Vagina (tissue), 2 donors: ENCODE measurements at regions not wholly inside any gene's neighbourhood (a gene's known extent, or its start where the extent isn't known, plus 50 kb on each side); places are given as distances from the start of the nearest gene placed in this dataset.
A peak's percentile ranks its signal among the peaks of the same experiment; 100 is the strongest.

Experiments
- DNase-seq, 2 donors: peaks; one replicate each; pipeline ENCODE4 v3.0.0-alpha.2; 2017; ENCODE audit errors: extremely low spot score in 2 of 2
- H3K27ac ChIP-seq: fragments of 200-600 bp; sonication (generic); one replicate; pipeline ENCODE4 v1.5.1; 2019
- H3K27me3 ChIP-seq: fragments of 200-600 bp; sonication (generic); one replicate; pipeline ENCODE4 v1.5.1; 2019
- H3K36me3 ChIP-seq, 2 donors: fragments of 200-600 bp; sonication (generic); one replicate each; pipeline ENCODE4 v1.5.1; 2017 to 2019
- H3K4me1 ChIP-seq: fragments of 200-600 bp; sonication (generic); one replicate; pipeline ENCODE4 v1.5.1; 2019
- H3K4me3 ChIP-seq, 2 donors: fragments of 200-600 bp; sonication (generic); 1 replicate in 1 of 2; 2 replicates in 1 of 2; pipeline ENCODE4 v1.5.1; 2016 to 2019
- H3K9me3 ChIP-seq: fragments of 200-600 bp; sonication (generic); one replicate; pipeline ENCODE4 v1.5.1; 2019
- POLR2A ChIP-seq, 2 donors: fragments of 450-650 bp; IDR thresholded peaks; one replicate each; pipeline ENCODE4 v1.6.1; 2017; ENCODE audit warnings: antibody characterized with exemption in 2 of 2, mild to moderate bottlenecking in 2 of 2, moderate library complexity in 2 of 2
- POLR2AphosphoS5 ChIP-seq, 2 donors: sonication (generic); formaldehyde crosslinking; IDR thresholded peaks; one replicate each; pipeline ENCODE4 v1.9.0; 2017; ENCODE audit warnings: antibody characterized with exemption in 2 of 2, mild to moderate bottlenecking in 2 of 2, low read depth in 1 of 2; ENCODE audit not compliant: insufficient read depth in 1 of 2
- intact Hi-C: fragments of 100-400 bp; cut with DNase I; formaldehyde crosslinking; loops from one replicate; pipeline ENCODE4 v1.15.1; 2023
- TF ChIP-seq, protein P1 (sequence below), 3 experiments: fragments of 450-650 bp in 2 of 3; fragments of 200-600 bp in 1 of 3; sonication (generic) in 1 of 3; IDR thresholded peaks; one replicate each; pipeline ENCODE4 v1.5.1; 2017 to 2019; ENCODE audit warnings: antibody characterized with exemption in 3 of 3, mild to moderate bottlenecking in 2 of 3, moderate library complexity in 2 of 3

DNA sequence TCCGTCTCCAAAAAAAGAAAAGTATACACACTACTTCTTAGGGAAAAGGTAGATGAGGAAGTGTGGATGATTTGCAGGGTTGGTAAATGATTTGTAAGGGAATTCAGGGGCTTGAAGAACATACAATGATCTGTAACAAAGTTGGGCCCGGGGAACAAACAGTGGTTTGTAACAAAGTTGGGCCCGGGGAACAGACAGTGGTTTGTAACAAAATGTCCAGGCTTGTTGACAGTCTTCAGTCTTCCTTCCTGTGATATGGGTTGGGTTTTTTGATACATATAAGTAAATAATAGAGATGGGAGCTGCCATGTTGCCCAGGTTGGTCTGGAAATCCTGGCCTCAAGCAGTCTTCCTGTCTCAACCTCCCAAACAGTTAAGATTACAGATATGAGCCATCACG lies 83.3 kb upstream of the UXS1 start:
- no peaks in the 10 kb centered on the region for H3K27me3 ChIP-seq
- no peaks in the 10 kb centered on the region for H3K36me3 ChIP-seq
- intact Hi-C loops: no loop called here
- no peaks in the 10 kb centered on the region for H3K9me3 ChIP-seq
- no peak overlapping the region for H3K4me3 ChIP-seq
- no peak for DNase-seq
- TF ChIP-seq POLR2A (IDR thresholded peaks at IDR 0.05) (no peak), POLR2AphosphoS5 (IDR thresholded peaks at IDR 0.05; ENCODE audit: insufficient read depth in 1 of 2, low read depth in 1 of 2) (no peak)
- TF ChIP-seq, protein P1, sequence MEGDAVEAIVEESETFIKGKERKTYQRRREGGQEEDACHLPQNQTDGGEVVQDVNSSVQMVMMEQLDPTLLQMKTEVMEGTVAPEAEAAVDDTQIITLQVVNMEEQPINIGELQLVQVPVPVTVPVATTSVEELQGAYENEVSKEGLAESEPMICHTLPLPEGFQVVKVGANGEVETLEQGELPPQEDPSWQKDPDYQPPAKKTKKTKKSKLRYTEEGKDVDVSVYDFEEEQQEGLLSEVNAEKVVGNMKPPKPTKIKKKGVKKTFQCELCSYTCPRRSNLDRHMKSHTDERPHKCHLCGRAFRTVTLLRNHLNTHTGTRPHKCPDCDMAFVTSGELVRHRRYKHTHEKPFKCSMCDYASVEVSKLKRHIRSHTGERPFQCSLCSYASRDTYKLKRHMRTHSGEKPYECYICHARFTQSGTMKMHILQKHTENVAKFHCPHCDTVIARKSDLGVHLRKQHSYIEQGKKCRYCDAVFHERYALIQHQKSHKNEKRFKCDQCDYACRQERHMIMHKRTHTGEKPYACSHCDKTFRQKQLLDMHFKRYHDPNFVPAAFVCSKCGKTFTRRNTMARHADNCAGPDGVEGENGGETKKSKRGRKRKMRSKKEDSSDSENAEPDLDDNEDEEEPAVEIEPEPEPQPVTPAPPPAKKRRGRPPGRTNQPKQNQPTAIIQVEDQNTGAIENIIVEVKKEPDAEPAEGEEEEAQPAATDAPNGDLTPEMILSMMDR (IDR thresholded peaks at IDR 0.05): no peak
- H3K27ac ChIP-seq: no peak overlapping the region
- H3K4me1 ChIP-seq: no peaks in the 10 kb centered on the region

DNA sequence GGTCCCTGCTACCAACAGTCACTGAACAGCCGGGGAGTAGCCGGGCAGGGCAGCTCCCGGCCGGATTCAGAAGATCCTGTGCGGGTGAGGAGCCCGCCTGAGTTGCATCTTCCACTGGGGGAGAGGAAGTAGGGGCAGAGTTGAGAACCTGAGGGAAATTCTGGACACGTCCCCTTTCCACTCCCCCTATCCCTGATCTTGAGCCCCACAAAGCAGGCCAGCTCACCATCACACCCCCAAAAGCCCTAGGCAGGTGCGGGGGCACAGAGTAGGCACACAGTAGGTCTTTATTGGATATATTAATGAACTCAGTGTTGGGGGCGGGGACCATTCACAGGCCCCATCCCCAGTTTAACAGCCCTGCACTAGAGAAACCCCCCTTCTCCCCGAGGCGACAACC lies 81.9 kb upstream of the UXS1 start:
- no peak overlapping the region for H3K4me3 ChIP-seq
- H3K27me3 ChIP-seq: no peaks in the 10 kb centered on the region
- DNase-seq: no peak
- intact Hi-C loops: no loop called here
- H3K36me3 ChIP-seq: no peaks in the 10 kb centered on the region
- H3K27ac ChIP-seq: no peak overlapping the region
- H3K4me1 ChIP-seq: no peaks in the 10 kb centered on the region
- TF ChIP-seq POLR2AphosphoS5 (IDR thresholded peaks at IDR 0.05; ENCODE audit: insufficient read depth in 1 of 2, low read depth in 1 of 2) (no peak), POLR2A (IDR thresholded peaks at IDR 0.05) (no peak)
- TF ChIP-seq, protein P1 (IDR thresholded peaks at IDR 0.05): no peak
- no peaks in the 10 kb centered on the region for H3K9me3 ChIP-seq

DNA sequence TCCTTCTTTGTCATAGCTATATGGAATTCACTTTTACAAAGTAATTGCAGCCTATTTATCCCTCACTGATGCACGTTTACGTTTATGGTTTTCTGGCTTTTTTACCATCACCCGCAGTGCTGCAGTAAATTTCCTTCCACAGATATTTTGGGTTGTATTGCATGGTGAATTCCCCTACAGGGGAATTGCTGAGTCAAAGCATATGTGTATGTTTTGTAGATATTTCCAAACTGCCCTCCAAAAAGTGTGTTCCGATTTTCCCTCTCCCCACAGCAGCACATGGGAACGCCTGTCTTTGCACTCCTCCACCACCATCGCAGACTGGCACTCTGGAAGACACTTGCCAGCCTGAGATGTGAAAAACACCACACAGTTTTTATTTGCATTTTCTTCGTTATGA lies 80.6 kb upstream of the UXS1 start:
- no peak for TF ChIP-seq POLR2AphosphoS5 (IDR thresholded peaks at IDR 0.05; ENCODE audit: insufficient read depth in 1 of 2, low read depth in 1 of 2)
- TF ChIP-seq POLR2A (IDR thresholded peaks at IDR 0.05): no peak
- TF ChIP-seq, protein P1 (IDR thresholded peaks at IDR 0.05): no peak
- H3K27me3 ChIP-seq: no peaks in the 10 kb centered on the region
- no peaks in the 10 kb centered on the region for H3K9me3 ChIP-seq
- intact Hi-C loops: no loop called here
- H3K4me1 ChIP-seq: peaks cover 9% of the 10 kb centered on the region
- H3K4me3 ChIP-seq: no peak overlapping the region
- no peaks in the 10 kb centered on the region for H3K36me3 ChIP-seq
- no peak overlapping the region for H3K27ac ChIP-seq
- DNase-seq: no peak

DNA sequence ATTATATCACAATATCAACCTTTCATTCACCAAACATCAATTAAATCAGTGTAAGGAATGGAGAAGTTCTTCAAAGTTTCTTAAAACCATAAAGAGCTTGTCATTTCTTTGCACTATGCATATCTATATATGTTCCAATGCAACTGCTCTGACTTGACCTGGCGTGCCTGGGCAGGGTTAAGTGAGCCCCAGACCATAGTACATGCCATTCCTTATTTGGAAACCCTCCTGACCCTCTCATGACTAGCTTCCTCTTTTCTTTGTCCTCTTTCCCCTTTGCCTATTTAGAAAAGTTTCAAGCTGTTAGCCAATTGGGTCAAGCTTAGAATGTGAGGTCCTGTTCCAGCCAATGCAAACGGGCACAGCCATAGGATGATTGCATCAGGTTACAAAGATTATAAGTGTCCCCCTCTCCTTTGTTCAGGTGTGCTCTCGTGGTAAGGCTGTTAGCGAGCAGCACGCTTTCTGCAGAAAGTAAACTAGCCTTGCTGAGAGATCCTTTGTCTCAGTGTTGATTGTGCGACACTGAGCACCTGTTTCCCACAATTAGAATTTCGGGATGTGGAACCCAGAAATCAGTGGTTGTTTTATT lies 78.2 kb upstream of the UXS1 start:
- Histone ChIP-seq H3K27me3 (no peaks in the 10 kb centered on the region), H3K36me3 (no peaks in the 10 kb centered on the region), H3K27ac (no peak overlapping the region), H3K4me3 (no peak overlapping the region), H3K4me1 (peaks cover 11% of the 10 kb centered on the region), H3K9me3 (no peaks in the 10 kb centered on the region)
- intact Hi-C loops: no loop called here
- no peak for DNase-seq
- TF ChIP-seq, protein P1 (IDR thresholded peaks at IDR 0.05): no peak
- no peak for TF ChIP-seq POLR2AphosphoS5 (IDR thresholded peaks at IDR 0.05; ENCODE audit: insufficient read depth in 1 of 2, low read depth in 1 of 2)

DNA sequence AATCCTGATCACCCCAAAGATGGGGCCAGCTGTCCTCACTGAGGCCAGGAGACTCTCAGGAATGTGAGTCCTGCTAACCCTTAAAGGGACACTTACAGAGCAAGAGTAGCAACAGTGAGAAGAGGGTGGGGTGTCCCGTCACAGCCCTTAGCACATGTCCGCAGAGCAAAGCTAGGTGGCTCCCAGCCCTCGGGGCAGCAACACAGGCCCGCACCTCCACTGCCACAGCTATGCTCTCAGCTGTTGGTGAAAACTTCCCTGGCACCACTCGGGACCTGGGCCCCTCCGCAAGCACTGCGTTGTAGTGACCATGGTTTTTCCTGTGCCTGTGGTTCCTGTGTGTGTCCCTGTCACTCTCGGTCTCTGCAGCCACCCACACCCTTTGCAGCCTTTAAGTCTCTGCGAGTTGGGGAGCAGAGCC lies 76.4 kb upstream of the UXS1 start:
- Histone ChIP-seq H3K36me3 (no peaks in the 10 kb centered on the region), H3K4me3 (peak overlapping the region; percentile 36 to 40), H3K4me1 (peaks cover 11% of the 10 kb centered on the region), H3K27ac (no peak overlapping the region), H3K9me3 (no peaks in the 10 kb centered on the region), H3K27me3 (no peaks in the 10 kb centered on the region)
- TF ChIP-seq POLR2A (IDR thresholded peaks at IDR 0.05): no peak
- no peak for TF ChIP-seq POLR2AphosphoS5 (IDR thresholded peaks at IDR 0.05; ENCODE audit: insufficient read depth in 1 of 2, low read depth in 1 of 2)
- TF ChIP-seq, protein P1 (IDR thresholded peaks at IDR 0.05): no peak
- DNase-seq: no peak
- intact Hi-C loops: no loop called here
